Keratinocyte (primary cell): ENCODE measurements at regions not wholly inside any gene's neighbourhood (a gene's known extent, or its start where the extent isn't known, plus 50 kb on each side); places are given as distances from the start of the nearest gene placed in this dataset.

Source experiments
- DNase-seq: peaks from one replicate; pipeline ENCODE4 v3.0.0-alpha.2; 2011; ENCODE audit warnings: low read depth, missing footprints, low spot score
- FAIRE-seq: peaks from 2 replicates; lab custom pipeline; 2011; peaks lifted over from hg19 to GRCh38; lab: Jason Lieb, UNC
- H2AFZ ChIP-seq: 2 replicates; pipeline ENCODE4 v1.6.0; 2012; ENCODE audit warnings: low read length, control low read depth, inconsistent platforms; ENCODE audit not compliant: control insufficient read depth
- H3K27ac ChIP-seq: 2 replicates; pipeline ENCODE4 v1.5.1; 2011; ENCODE audit warnings: low read length; ENCODE audit not compliant: control insufficient read depth, insufficient read depth
- H3K27me3 ChIP-seq: 3 replicates; pipeline ENCODE4 v1.6.0; 2011; ENCODE audit warnings: low read length; ENCODE audit not compliant: control insufficient read depth, insufficient read depth; ENCODE audit errors: extremely low read depth
- H3K36me3 ChIP-seq, 2 experiments: 2 replicates in 1 of 2; 3 replicates in 1 of 2; pipeline ENCODE4 v1.5.1; 2011; ENCODE audit warnings: low read length in 2 of 2, mild to moderate bottlenecking in 1 of 2; ENCODE audit not compliant: control insufficient read depth in 2 of 2, insufficient read depth in 2 of 2; ENCODE audit errors: extremely low read depth in 1 of 2
- H3K4me1 ChIP-seq: 3 replicates; pipeline ENCODE4 v1.5.1; 2011; ENCODE audit warnings: low read length; ENCODE audit not compliant: control insufficient read depth, insufficient read depth; ENCODE audit errors: extremely low read depth
- H3K4me2 ChIP-seq: 3 replicates; pipeline ENCODE4 v1.6.0; 2011; ENCODE audit warnings: low read depth, low read length; ENCODE audit not compliant: control insufficient read depth, insufficient read depth; ENCODE audit errors: extremely low read depth
- H3K4me3 ChIP-seq, 3 experiments: fragments of 200-600 bp in 1 of 3; sonication (generic) in 1 of 3; 2 replicates in 2 of 3; 3 replicates in 1 of 3; pipeline ENCODE4 v1.5.1; 2011 to 2016; ENCODE audit warnings: low read length in 3 of 3, mild to moderate bottlenecking in 3 of 3, control low read depth in 2 of 3, inconsistent platforms in 1 of 3, low read depth in 1 of 3, mixed read lengths in 1 of 3, mixed run types in 1 of 3, moderate library complexity in 1 of 3; ENCODE audit not compliant: control insufficient read depth in 2 of 3, insufficient read depth in 2 of 3; ENCODE audit errors: extremely low read depth in 1 of 3
- H3K79me2 ChIP-seq: 2 replicates; pipeline ENCODE4 v1.6.0; 2012; ENCODE audit warnings: low read length; ENCODE audit not compliant: control insufficient read depth, insufficient read depth
- H3K9ac ChIP-seq: 3 replicates; pipeline ENCODE4 v1.6.0; 2011; ENCODE audit warnings: low read length; ENCODE audit not compliant: control insufficient read depth, insufficient read depth; ENCODE audit errors: extremely low read depth
- H3K9me1 ChIP-seq: 3 replicates; pipeline ENCODE4 v1.6.0; 2011; ENCODE audit warnings: low read length; ENCODE audit not compliant: control insufficient read depth, insufficient read depth; ENCODE audit errors: extremely low read depth
- H3K9me3 ChIP-seq: 2 replicates; pipeline ENCODE4 v1.5.1; 2012; ENCODE audit warnings: low read depth, low read length; ENCODE audit not compliant: control insufficient read depth
- H4K20me1 ChIP-seq: 3 replicates; pipeline ENCODE4 v1.6.0; 2011; ENCODE audit warnings: low read length; ENCODE audit not compliant: control insufficient read depth, insufficient read depth; ENCODE audit errors: extremely low read depth
- EZH2 ChIP-seq: IDR thresholded peaks from one replicate; pipeline ENCODE4 v1.6.1; 2012; ENCODE audit warnings: inconsistent platforms, mild to moderate bottlenecking, low read length, moderate library complexity
- dilution Hi-C: fragments of 300-500 bp; cut with MboI; formaldehyde crosslinking; loops from one replicate; pipeline ENCODE4 v1.7.0; 2020; ENCODE audit warnings: low sequenced_read_pairs; ENCODE audit not compliant: extremely low pct_ligation_motif_present
- TF ChIP-seq, protein P1 (sequence below), 3 experiments: IDR thresholded peaks in 1 of 3; conservative IDR thresholded peaks in 1 of 3; optimal IDR thresholded peaks in 1 of 3; 2 replicates in 2 of 3; 3 replicates in 1 of 3; pipeline versions ENCODE3 to v1.5.1; 2011; ENCODE audit warnings: low read length in 3 of 3, mild to moderate bottlenecking in 3 of 3, moderate library complexity in 2 of 3, control low read depth in 1 of 3, inconsistent platforms in 1 of 3; ENCODE audit not compliant: insufficient read depth in 2 of 3; ENCODE audit errors: extremely low read depth in 1 of 3

DNA sequence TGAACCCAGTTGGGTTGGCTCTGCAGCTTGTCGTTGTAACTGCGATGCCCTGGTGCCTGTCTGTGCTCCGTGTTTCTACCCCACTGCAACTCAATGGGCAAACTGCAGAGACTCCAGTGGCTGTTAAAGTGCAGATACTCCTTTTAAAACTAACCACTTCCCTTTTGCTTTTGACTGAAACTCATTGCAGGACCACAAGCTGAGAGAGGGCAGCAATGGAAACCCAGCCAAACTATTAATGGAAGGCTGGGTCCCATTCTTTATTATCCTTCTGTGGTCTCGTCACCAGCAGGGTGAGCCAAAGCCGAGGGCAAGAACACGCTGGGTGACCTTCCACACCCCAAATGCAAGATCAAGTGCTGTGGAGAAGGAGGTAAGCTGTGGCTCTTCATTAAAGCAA, 910.4 kb downstream of the VRK1 start:
- Histone ChIP-seq H3K79me2 (no peaks in the 10 kb centered on the region), H3K27me3 (no peaks in the 10 kb centered on the region), H4K20me1 (no peaks in the 10 kb centered on the region), H3K4me1 (peaks cover 25% of the 10 kb centered on the region), H3K4me2 (no peak overlapping the region), H3K27ac (no peak overlapping the region), H3K9ac (no peak overlapping the region), H3K9me3 (no peaks in the 10 kb centered on the region), H3K4me3 (no peak overlapping the region), H2AFZ (no peak overlapping the region), H3K9me1 (no peaks in the 10 kb centered on the region), H3K36me3 (no peaks in the 10 kb centered on the region)
- no peak for TF ChIP-seq EZH2
- TF ChIP-seq, protein P1, sequence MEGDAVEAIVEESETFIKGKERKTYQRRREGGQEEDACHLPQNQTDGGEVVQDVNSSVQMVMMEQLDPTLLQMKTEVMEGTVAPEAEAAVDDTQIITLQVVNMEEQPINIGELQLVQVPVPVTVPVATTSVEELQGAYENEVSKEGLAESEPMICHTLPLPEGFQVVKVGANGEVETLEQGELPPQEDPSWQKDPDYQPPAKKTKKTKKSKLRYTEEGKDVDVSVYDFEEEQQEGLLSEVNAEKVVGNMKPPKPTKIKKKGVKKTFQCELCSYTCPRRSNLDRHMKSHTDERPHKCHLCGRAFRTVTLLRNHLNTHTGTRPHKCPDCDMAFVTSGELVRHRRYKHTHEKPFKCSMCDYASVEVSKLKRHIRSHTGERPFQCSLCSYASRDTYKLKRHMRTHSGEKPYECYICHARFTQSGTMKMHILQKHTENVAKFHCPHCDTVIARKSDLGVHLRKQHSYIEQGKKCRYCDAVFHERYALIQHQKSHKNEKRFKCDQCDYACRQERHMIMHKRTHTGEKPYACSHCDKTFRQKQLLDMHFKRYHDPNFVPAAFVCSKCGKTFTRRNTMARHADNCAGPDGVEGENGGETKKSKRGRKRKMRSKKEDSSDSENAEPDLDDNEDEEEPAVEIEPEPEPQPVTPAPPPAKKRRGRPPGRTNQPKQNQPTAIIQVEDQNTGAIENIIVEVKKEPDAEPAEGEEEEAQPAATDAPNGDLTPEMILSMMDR (optimal IDR thresholded peaks at IDR 0.05 in 1 of 3, IDR thresholded peaks at IDR 0.05 in 1 of 3, conservative IDR thresholded peaks at IDR 0.05 in 1 of 3; ENCODE audit: extremely low read depth in 1 of 3, insufficient read depth in 2 of 3, low read length in 3 of 3), result no peak
- no peak for DNase-seq
- FAIRE-seq, result no peak
- dilution Hi-C loops, result no loop called here

DNA sequence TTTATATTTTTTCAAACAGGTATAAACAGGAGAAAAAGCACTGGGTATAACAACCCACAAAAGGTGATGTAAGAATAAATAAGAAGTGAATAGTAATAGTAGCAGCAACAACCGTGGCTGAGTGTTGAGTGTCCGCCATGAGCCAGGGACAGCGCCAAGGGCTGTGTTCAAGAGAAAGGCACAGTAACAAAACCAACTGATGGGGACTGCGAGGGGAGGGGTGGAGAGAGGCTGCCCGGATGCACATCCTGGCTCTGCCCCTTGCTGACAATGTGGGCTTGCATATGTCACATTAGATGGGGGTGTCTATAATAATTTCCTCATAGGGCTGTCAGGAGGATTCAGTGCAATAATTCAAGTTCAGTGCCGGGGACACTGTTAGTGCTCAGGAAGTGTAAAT, 912.4 kb downstream of the VRK1 start:
- dilution Hi-C loops, result no loop called here
- Histone ChIP-seq H3K4me3 (no peak overlapping the region), H4K20me1 (no peaks in the 10 kb centered on the region), H3K27ac (no peak overlapping the region), H3K9me1 (no peaks in the 10 kb centered on the region), H3K27me3 (no peaks in the 10 kb centered on the region), H3K36me3 (no peaks in the 10 kb centered on the region), H3K79me2 (no peaks in the 10 kb centered on the region), H3K4me2 (no peak overlapping the region), H3K9ac (no peak overlapping the region), H3K4me1 (peaks cover 34% of the 10 kb centered on the region), H2AFZ (no peak overlapping the region), H3K9me3 (no peaks in the 10 kb centered on the region)
- FAIRE-seq (no peak), DNase-seq (no peak)
- TF ChIP-seq, protein P1 (optimal IDR thresholded peaks at IDR 0.05 in 1 of 3, IDR thresholded peaks at IDR 0.05 in 1 of 3, conservative IDR thresholded peaks at IDR 0.05 in 1 of 3; ENCODE audit: extremely low read depth in 1 of 3, insufficient read depth in 2 of 3, low read length in 3 of 3), result no peak
- TF ChIP-seq EZH2, result no peak
